K562 (cell line): ENCODE measurements at regions not wholly inside any gene's neighbourhood (a gene's known extent, or its start where the extent isn't known, plus 50 kb on each side); places are given as distances from the start of the nearest gene placed in this dataset.

ENCODE experiments used
- ATAC-seq: fragments of 200-7000 bp; cut with Tn5 transposase; 3 replicates; pipeline ENCODE4 v1.9.1; 2020; ENCODE audit warnings: moderate library complexity
- BruUV-seq: library from RNA; stranded (reverse); fragments of 400-500 nt; replicated peaks from 2 replicates; lab custom pipeline; 2021; lab: Mats Ljungman, UMichigan
- CTCF ChIA-PET: fragments of 300-600 bp; formaldehyde crosslinking; extraction: SDS; loops from one replicate; lab custom pipeline; 2021; ENCODE audit warnings: low intra/inter-chr PET ratio; lab: Yijun Ruan, JAX
- POLR2A ChIA-PET: fragments of 300-600, 350-650 bp; sonication (Branson Sonifier 250); formaldehyde crosslinking; extraction: SDS; loops from one replicate; lab custom pipeline; 2021; ENCODE audit warnings: antibody characterized with exemption, inconsistent platforms; lab: Yijun Ruan, JAX
- DNase-seq, 4 experiments: peaks; one replicate each; pipeline versions ENCODE4 v3.0.0 to v3.0.0-alpha.2; 2011 to 2018; ENCODE audit warnings: low spot score in 3 of 4, mixed read lengths in 3 of 4; ENCODE audit errors: extremely low read depth in 1 of 4
- FAIRE-seq: peaks from 2 replicates; lab custom pipeline; 2011; peaks lifted over from hg19 to GRCh38; lab: Jason Lieb, UNC
- H2AFZ ChIP-seq: 2 replicates; pipeline ENCODE4 v1.6.0; 2011; ENCODE audit warnings: low read depth, low read length, control low read depth, inconsistent platforms
- H3K27ac ChIP-seq: fragments of 200-600 bp; 3 replicates; pipeline ENCODE4 v1.8.0; 2011; ENCODE audit warnings: low read depth, mild to moderate bottlenecking, control low read depth, inconsistent platforms, low read length, moderate library complexity, mixed read lengths; ENCODE audit errors: extremely low read depth
- H3K27me3 ChIP-seq, 2 experiments: fragments of 300-600 bp in 1 of 2; 2 replicates in 1 of 2; 3 replicates in 1 of 2; pipeline versions ENCODE4 v1.6.0 to v1.8.0; 2011; ENCODE audit warnings: inconsistent platforms in 2 of 2, low read length in 2 of 2, mild to moderate bottlenecking in 1 of 2, mixed read lengths in 1 of 2, moderate library complexity in 1 of 2; ENCODE audit not compliant: control insufficient read depth in 2 of 2, insufficient read depth in 2 of 2
- H3K36me3 ChIP-seq: fragments of 300-600 bp; 3 replicates; pipeline ENCODE4 v1.8.0; 2011; ENCODE audit warnings: mild to moderate bottlenecking, low read length, inconsistent platforms; ENCODE audit not compliant: control insufficient read depth, insufficient read depth
- H3K4me1 ChIP-seq, 2 experiments: fragments of 200-600 bp in 1 of 2; replicated peaks in 1 of 2; 2 replicates in 1 of 2; 3 replicates in 1 of 2; pipeline versions ENCODE4 v1.5.1 to v1.8.0; 2011; ENCODE audit warnings: inconsistent platforms in 2 of 2, low read length in 2 of 2, mild to moderate bottlenecking in 1 of 2, mixed read lengths in 1 of 2, moderate library complexity in 1 of 2; ENCODE audit not compliant: control insufficient read depth in 2 of 2, insufficient read depth in 2 of 2
- H3K4me2 ChIP-seq: 2 replicates; pipeline ENCODE4 v1.6.1; 2011; ENCODE audit warnings: low read length, control low read depth, inconsistent platforms, mixed read lengths; ENCODE audit not compliant: insufficient read depth
- H3K4me3 ChIP-seq: fragments of 200-600 bp; sonication (generic), shearing (Covaris generic); 2 replicates; pipeline ENCODE4 v1.5.1; 2016; ENCODE audit warnings: control low read depth, inconsistent platforms
- H3K79me2 ChIP-seq: fragments of 200-600 bp; 3 replicates; pipeline ENCODE4 v1.8.0; 2011; ENCODE audit warnings: low read length, inconsistent platforms; ENCODE audit not compliant: control insufficient read depth, insufficient read depth
- H3K9ac ChIP-seq, 2 experiments: 2 replicates each; pipeline versions ENCODE4 v1.6.0 to v1.6.1; 2011; ENCODE audit warnings: low read depth in 2 of 2, low read length in 2 of 2, control low read depth in 1 of 2, inconsistent platforms in 1 of 2, mild to moderate bottlenecking in 1 of 2, mixed read lengths in 1 of 2; ENCODE audit not compliant: insufficient read depth in 1 of 2
- H3K9me1 ChIP-seq: one replicate; pipeline ENCODE4 v1.6.0; 2011; ENCODE audit warnings: inconsistent platforms, mild to moderate bottlenecking, low read length, moderate library complexity; ENCODE audit not compliant: control insufficient read depth, insufficient read depth
- H3K9me3 ChIP-seq: replicated peaks from 2 replicates; pipeline ENCODE4 v1.5.1; 2011; ENCODE audit warnings: low read depth, low read length, inconsistent platforms; ENCODE audit not compliant: control insufficient read depth, insufficient read depth
- H4K20me1 ChIP-seq: replicated peaks from 2 replicates; pipeline ENCODE4 v1.6.1; 2011; ENCODE audit warnings: low read length, inconsistent platforms, mixed read lengths; ENCODE audit not compliant: control insufficient read depth, insufficient read depth
- E2F5 ChIP-seq: sonication (generic); formaldehyde crosslinking; IDR thresholded peaks from 2 replicates; pipeline ENCODE4 v1.8.0; 2022; ENCODE audit warnings: mild to moderate bottlenecking, missing genetic modification reagents
- KDM1A ChIP-seq, 2 experiments: fragments of 450-650 bp; IDR thresholded peaks; 2 replicates each; pipeline ENCODE4 v1.6.1; 2016; ENCODE audit warnings: mild to moderate bottlenecking in 2 of 2
- NR2C2 ChIP-seq, 2 experiments: fragments of 200-800 bp in 1 of 2; sonication (Bioruptor generic) in 1 of 2; sonication (generic) in 1 of 2; formaldehyde crosslinking in 1 of 2; IDR thresholded peaks; 2 replicates each; pipeline versions ENCODE4 v1.6.1 to v1.8.0; 2016 to 2022; ENCODE audit warnings: mild to moderate bottlenecking in 1 of 2, missing compliant biosample characterization in 1 of 2, missing genetic modification characterization in 1 of 2, missing genetic modification reagents in 1 of 2
- POLR2G ChIP-seq: fragments of 200-400 bp; formaldehyde crosslinking; IDR thresholded peaks from 2 replicates; pipeline ENCODE4 v1.6.1; 2017; ENCODE audit warnings: low read depth, mild to moderate bottlenecking, antibody characterized with exemption, low read length, moderate library complexity
- RBM39 ChIP-seq: fragments of 200-400 bp; formaldehyde crosslinking; optimal IDR thresholded peaks from 2 replicates; pipeline ENCODE3; 2018; ENCODE audit warnings: low read depth, low read length
- SMARCC2 ChIP-seq: fragments of 450-650 bp; IDR thresholded peaks from 2 replicates; pipeline ENCODE4 v1.6.1; 2017; ENCODE audit warnings: antibody characterized with exemption, moderate library complexity, mild to moderate bottlenecking, low read depth
- SP2 ChIP-seq: IDR thresholded peaks from 2 replicates; pipeline ENCODE4 v1.6.1; 2011; ENCODE audit warnings: mild to moderate bottlenecking, low read depth, low read length, moderate library complexity; ENCODE audit not compliant: poor library complexity, severe bottlenecking; ENCODE audit errors: extremely low read depth
- TRIM24 ChIP-seq, 2 experiments: fragments of 450-650 bp; IDR thresholded peaks; 2 replicates each; pipeline ENCODE4 v1.6.1; 2016
- ZBTB26 ChIP-seq: fragments of 450-650 bp; formaldehyde crosslinking; IDR thresholded peaks from 2 replicates; pipeline ENCODE4 v1.4.0; 2022; ENCODE audit warnings: missing genetic modification characterization
- ZBTB49 ChIP-seq: sonication (generic); formaldehyde crosslinking; IDR thresholded peaks from 2 replicates; pipeline ENCODE4 v1.8.0; 2022; ENCODE audit warnings: missing genetic modification reagents, mild to moderate bottlenecking, borderline replicate concordance
- ZNF707 ChIP-seq: fragments of 250-450 bp; sonication (Bioruptor Pico); conservative IDR thresholded peaks from 2 replicates; pipeline ENCODE4 v1.8.0; 2022; ENCODE audit warnings: inconsistent platforms, mild to moderate bottlenecking, moderate library complexity
- WGBS: fragments of 100-300 bp; shearing (Covaris generic); methylation state at CpG from one replicate; pipeline ENCODE4 v1.1.6; 2016; ENCODE audit warnings: low coverage, mixed read lengths; ENCODE audit not compliant: insufficient coverage; ENCODE audit errors: missing lambda C conversion rate; 5-methylcytosine and 5-hydroxymethylcytosine counted together
- in situ Hi-C: fragments of 300-500 bp; cut with MboI; formaldehyde crosslinking; loops from 4 replicates; pipeline ENCODE4 v1.15.0; 2018; ENCODE audit warnings: inconsistent platforms, mixed read lengths
- intact Hi-C: fragments of 100-400 bp; cut with micrococcal nuclease; formaldehyde crosslinking; loops from 2 replicates; pipeline ENCODE4 v1.14.2; 2022

- DNase-seq, result no peak
- Histone ChIP-seq H3K9me1 (peaks cover under 1% of the 10 kb centered on the region), H3K4me2 (no peak overlapping the region), H3K27ac (no peak overlapping the region), H3K79me2 (no peaks in the 10 kb centered on the region), H3K36me3 (no peaks in the 10 kb centered on the region), H3K4me3 (no peak overlapping the region), H2AFZ (no peak overlapping the region), H4K20me1 (0 out of 2 replicates have a peak, but pooled peaks cover 3% of the 10 kb centered on the region), H3K9ac (no peak overlapping the region), H3K27me3 (no peaks in the 10 kb centered on the region), H3K9me3 (no peaks in the 10 kb centered on the region)
- CTCF ChIA-PET, result no interaction called here
- WGBS, result 4% methylated on average over 3 of the region's 3 CpGs
- no peak for FAIRE-seq
- BruUV-seq, result no TSS peak
- ATAC-seq, result no peak
- POLR2A ChIA-PET, result no interaction called here
- in situ Hi-C loops (no loop called here), intact Hi-C loops (loop anchor here (5.0 kb wide), 1 partner anchor 1562 kb away; no protein-coding TSS in a partner anchor)
- no peak for TF ChIP-seq RBM39
- no peak for TF ChIP-seq E2F5
- TF ChIP-seq ZBTB49 (CRISPR knock-in tag), result no peak
- no peak for TF ChIP-seq SP2
- no peak for TF ChIP-seq POLR2G
- no peak for TF ChIP-seq ZBTB26 (CRISPR knock-in tag)
- TF ChIP-seq KDM1A (IDR thresholded peaks at IDR 0.05), result no peak
- no peak for TF ChIP-seq TRIM24 (IDR thresholded peaks at IDR 0.05)
- TF ChIP-seq SMARCC2, result no peak
- TF ChIP-seq NR2C2 (CRISPR knock-in tag; IDR thresholded peaks at IDR 0.05), result no peak
- TF ChIP-seq NR2C2 (tag; IDR thresholded peaks at IDR 0.05), result no peak
- no peak for TF ChIP-seq ZNF707 (CRISPR knock-in tag)
- TF ChIP-seq, all 486 proteins: peak for 0
- H3K4me1 ChIP-seq, result no peaks in the 10 kb centered on the region
Observed at GRCh38 chr6:91079969-91080368, 493.1 kb upstream of the MAP3K7 start.
